Spinal cord (tissue), 9 donors: ENCODE measurements at regions not wholly inside any gene's neighbourhood (a gene's known extent, or its start where the extent isn't known, plus 50 kb on each side); places are given as distances from the start of the nearest gene placed in this dataset.

ENCODE experiments used
- DNase-seq, 6 donors: peaks; one replicate each; pipeline versions ENCODE4 v3.0.0 to v3.0.0-alpha.2; 2013 to 2015; ENCODE audit warnings: low spot score in 6 of 6, low read depth in 4 of 6
- H3K27ac ChIP-seq: one replicate; pipeline ENCODE4 v1.5.1; 2013; ENCODE audit warnings: low read depth, low read length, control low read depth
- H3K27me3 ChIP-seq: one replicate; pipeline ENCODE4 v1.6.1; 2013; ENCODE audit warnings: low read length; ENCODE audit not compliant: control insufficient read depth, insufficient read depth
- H3K36me3 ChIP-seq: one replicate; pipeline ENCODE4 v1.6.1; 2013; ENCODE audit warnings: low read length; ENCODE audit not compliant: control insufficient read depth, insufficient read depth
- H3K4me1 ChIP-seq: one replicate; pipeline ENCODE4 v1.6.1; 2013; ENCODE audit warnings: low read length; ENCODE audit not compliant: control insufficient read depth, insufficient read depth
- H3K4me3 ChIP-seq: one replicate; pipeline ENCODE4 v1.5.1; 2013; ENCODE audit warnings: low read depth, low read length, control low read depth
- H3K9me3 ChIP-seq: one replicate; pipeline ENCODE4 v1.6.1; 2013; ENCODE audit warnings: low read length; ENCODE audit not compliant: control insufficient read depth, insufficient read depth
- WGBS: methylation state at CpG from one replicate; pipeline ENCODE4 v1.1.5; 2013; ENCODE audit warnings: missing lambda C conversion rate; ENCODE audit not compliant: insufficient coverage; 5-methylcytosine and 5-hydroxymethylcytosine counted together
- donor health status: healthy.

GRCh38 chr1:229069176-229069575, 201.7 kb upstream of the RAB4A start:
- Histone ChIP-seq H3K27me3 (no peaks in the 10 kb centered on the region), H3K27ac (no peak overlapping the region), H3K9me3 (no peaks in the 10 kb centered on the region), H3K36me3 (no peaks in the 10 kb centered on the region), H3K4me1 (peaks cover 11% of the 10 kb centered on the region), H3K4me3 (no peak overlapping the region)
- no peak for DNase-seq

DNA sequence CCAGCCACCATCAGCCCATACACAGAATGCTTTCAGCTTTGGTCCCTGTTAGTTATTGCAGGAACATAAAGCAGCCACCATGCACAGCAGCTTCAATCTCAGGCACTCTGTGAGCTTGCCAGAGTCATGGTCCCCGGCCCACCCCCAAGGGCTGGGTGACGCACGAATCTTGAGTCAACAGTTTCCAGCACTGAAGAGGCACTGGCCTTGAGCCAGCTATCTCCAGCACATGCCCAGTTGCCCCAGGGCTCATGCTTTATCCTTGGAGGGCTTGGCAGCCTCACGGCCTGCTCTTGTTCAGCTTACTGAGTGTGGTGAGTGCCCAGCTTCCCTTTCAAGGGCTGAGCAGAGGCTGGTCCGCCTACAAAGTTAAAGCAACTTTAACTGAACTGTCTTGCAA, 200.7 kb upstream of the RAB4A start:
- WGBS, result 3% methylated on average over 4 of the region's 5 CpGs
- Histone ChIP-seq H3K4me3 (no peak overlapping the region), H3K36me3 (no peaks in the 10 kb centered on the region), H3K27ac (no peak overlapping the region), H3K27me3 (no peaks in the 10 kb centered on the region), H3K9me3 (no peaks in the 10 kb centered on the region), H3K4me1 (peaks cover 11% of the 10 kb centered on the region)
- peak; percentile 52 to 93 (median 75) for DNase-seq

DNA sequence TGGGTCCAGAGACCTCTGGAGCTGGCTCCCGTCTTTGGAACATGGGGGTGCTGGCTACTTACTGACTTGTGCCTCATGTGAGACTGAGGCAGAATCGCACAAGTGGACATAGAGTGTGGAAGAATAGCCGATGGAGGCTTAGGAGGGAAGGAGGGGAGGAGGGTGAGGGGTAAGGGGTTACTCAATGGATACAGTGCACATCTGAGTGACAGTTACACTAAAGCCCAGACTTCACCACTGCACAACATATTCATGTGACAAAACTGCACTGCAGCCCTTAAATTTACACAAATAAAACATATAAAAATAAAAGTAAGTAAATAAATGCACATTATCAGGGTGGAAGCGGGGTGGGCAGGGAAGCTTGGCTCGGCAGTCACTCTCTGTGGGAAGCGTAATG, 197.7 kb upstream of the RAB4A start:
- WGBS, result 92% methylated on average over 4 of the region's 6 CpGs
- no peak for DNase-seq
- no peak overlapping the region for H3K27ac ChIP-seq
- peaks cover 11% of the 10 kb centered on the region for H3K4me1 ChIP-seq
- no peaks in the 10 kb centered on the region for H3K36me3 ChIP-seq
- no peaks in the 10 kb centered on the region for H3K27me3 ChIP-seq
- H3K9me3 ChIP-seq, result no peaks in the 10 kb centered on the region
- no peak overlapping the region for H3K4me3 ChIP-seq

DNA sequence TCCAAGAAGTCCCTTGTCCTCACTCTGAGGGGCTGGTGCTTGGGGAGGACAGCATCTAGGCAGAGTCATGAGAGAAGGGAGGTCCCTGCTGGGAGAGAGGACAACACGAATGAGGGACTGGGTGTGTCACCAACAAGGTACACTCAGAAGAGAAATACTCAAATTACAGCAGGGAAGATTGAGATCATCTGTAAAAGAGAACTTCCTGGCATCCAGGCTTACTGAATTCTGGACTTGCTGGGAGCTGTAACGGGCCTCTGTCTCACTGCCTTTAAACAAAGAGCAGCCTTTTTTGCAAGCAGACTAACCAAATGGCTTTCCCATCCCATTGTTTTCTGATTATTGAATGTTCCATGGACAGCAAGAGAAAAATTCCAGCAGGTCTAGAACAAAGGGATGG, 195.7 kb upstream of the RAB4A start:
- Histone ChIP-seq H3K4me1 (peaks cover 6% of the 10 kb centered on the region), H3K27ac (no peak overlapping the region), H3K36me3 (no peaks in the 10 kb centered on the region), H3K27me3 (no peaks in the 10 kb centered on the region), H3K9me3 (no peaks in the 10 kb centered on the region), H3K4me3 (no peak overlapping the region)
- no CpG with 5 or more reads among the region's 2 CpGs for WGBS
- DNase-seq, result no peak

- DNase-seq, result peak in 1 of 6 donors; percentile 57
- 73% methylated on average over 2 of the region's 4 CpGs for WGBS
Measured at GRCh38 chr1:229075716-229076115, 195.2 kb upstream of the RAB4A start.

DNA sequence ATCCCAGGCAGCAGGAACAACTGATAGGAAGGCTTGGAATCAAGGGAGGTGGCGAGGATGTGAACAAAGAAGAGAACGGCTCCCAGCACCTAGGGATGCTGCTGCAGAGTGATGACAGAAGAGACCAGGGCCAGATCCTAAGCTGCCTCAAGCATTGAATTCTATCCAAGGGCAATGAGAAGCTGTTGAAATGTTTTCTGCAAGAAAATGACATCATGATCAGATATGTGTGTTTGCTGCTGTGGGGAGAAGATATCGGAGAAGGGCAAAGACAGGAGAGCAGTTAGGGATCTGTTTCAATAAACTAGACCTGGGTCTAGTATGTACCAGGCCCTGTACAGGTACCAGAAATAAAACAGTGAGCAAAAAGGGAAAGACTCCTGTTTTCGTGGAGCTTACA, 194.7 kb upstream of the RAB4A start:
- H3K36me3 ChIP-seq, result no peaks in the 10 kb centered on the region
- no peaks in the 10 kb centered on the region for H3K27me3 ChIP-seq
- no peaks in the 10 kb centered on the region for H3K9me3 ChIP-seq
- 92% methylated on average over 4 of the region's 4 CpGs for WGBS
- H3K27ac ChIP-seq, result no peak overlapping the region
- no peak overlapping the region for H3K4me3 ChIP-seq
- no peak for DNase-seq
- H3K4me1 ChIP-seq, result no peaks in the 10 kb centered on the region

More at GRCh38 chr1:229075716-229076115, 195.2 kb upstream of the RAB4A start:
- Histone ChIP-seq H3K27me3 (no peaks in the 10 kb centered on the region), H3K27ac (no peak overlapping the region), H3K4me3 (no peak overlapping the region), H3K36me3 (no peaks in the 10 kb centered on the region), H3K4me1 (peaks cover 1% of the 10 kb centered on the region), H3K9me3 (no peaks in the 10 kb centered on the region)

DNA sequence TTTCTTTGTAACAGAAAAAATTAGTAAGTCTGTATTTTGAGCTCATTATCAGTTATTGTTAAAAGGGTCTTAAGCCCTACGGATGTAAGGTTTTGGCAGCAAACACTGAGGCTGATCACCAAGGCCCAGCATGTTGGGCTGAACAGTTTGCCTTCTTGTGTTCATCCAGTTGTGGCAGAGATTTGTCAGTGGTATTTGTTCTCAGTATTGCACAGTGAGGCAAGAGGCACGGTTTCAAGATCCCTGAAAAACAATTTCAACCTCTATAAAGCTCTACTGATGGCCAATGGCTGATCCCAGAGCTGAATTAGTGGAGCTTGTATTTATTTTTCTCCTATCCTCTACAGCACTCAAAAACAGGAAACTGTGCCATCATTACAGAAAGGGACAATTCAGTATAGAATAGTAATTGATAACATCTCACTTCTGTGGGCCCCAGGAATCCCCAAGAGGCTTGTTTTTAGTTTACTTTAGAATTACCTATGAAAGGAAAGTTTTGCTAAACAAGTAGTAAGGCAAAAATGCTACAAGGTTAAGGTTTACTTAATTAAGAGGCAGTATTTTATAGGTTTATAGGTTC, 191.8 kb upstream of the RAB4A start:
- Histone ChIP-seq H3K4me3 (no peak overlapping the region), H3K36me3 (no peaks in the 10 kb centered on the region), H3K9me3 (peaks cover 3% of the 10 kb centered on the region), H3K27me3 (no peaks in the 10 kb centered on the region), H3K27ac (no peak overlapping the region), H3K4me1 (no peaks in the 10 kb centered on the region)
- DNase-seq, result peak in 1 of 6 donors; percentile 54
- 80% methylated on average over 1 of the region's 2 CpGs for WGBS

- H3K36me3 ChIP-seq, result no peaks in the 10 kb centered on the region
- 100% methylated on average over 1 of the region's 2 CpGs for WGBS
- H3K4me3 ChIP-seq, result no peak overlapping the region
- H3K27me3 ChIP-seq, result no peaks in the 10 kb centered on the region
- H3K9me3 ChIP-seq, result peaks cover 3% of the 10 kb centered on the region
- H3K27ac ChIP-seq, result no peak overlapping the region
- H3K4me1 ChIP-seq, result no peaks in the 10 kb centered on the region
- DNase-seq, result no peak
Measured at GRCh38 chr1:229080361-229080760, 190.6 kb upstream of the RAB4A start.

GRCh38 chr1:229085291-229085690, 185.6 kb upstream of the RAB4A start:
- Histone ChIP-seq H3K4me1 (peaks cover 9% of the 10 kb centered on the region), H3K27ac (no peak overlapping the region), H3K9me3 (peaks cover 3% of the 10 kb centered on the region), H3K27me3 (no peaks in the 10 kb centered on the region), H3K36me3 (no peaks in the 10 kb centered on the region), H3K4me3 (no peak overlapping the region)
- no CpG with 5 or more reads among the region's 1 CpG for WGBS
- no peak for DNase-seq

DNA sequence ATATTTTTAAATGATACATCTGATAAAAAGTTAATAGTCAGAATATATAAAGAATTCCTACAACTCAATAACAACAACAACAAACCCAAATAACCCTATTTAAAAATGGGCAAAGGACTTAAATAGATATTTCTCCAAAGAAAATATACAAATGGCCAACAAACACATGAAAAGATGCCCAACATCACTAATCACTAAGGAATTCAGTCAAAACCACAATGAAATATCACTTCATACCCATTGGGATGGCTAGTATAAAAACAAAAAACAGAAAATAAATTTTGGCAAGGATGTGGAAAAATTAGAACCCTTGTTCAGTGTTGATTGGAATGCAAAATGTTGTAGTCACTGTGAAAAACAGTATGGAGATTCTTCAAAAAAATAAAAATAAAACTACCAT, 184.8 kb upstream of the RAB4A start:
- H3K9me3 ChIP-seq, result peaks cover 3% of the 10 kb centered on the region
- H3K4me1 ChIP-seq, result peaks cover 9% of the 10 kb centered on the region
- H3K27me3 ChIP-seq, result no peaks in the 10 kb centered on the region
- no peak overlapping the region for H3K27ac ChIP-seq
- DNase-seq, result no peak
- no peak overlapping the region for H3K4me3 ChIP-seq
- no peaks in the 10 kb centered on the region for H3K36me3 ChIP-seq
